ENCODE measurements at regions not wholly inside any gene's neighbourhood (a gene's known extent, or its start where the extent isn't known, plus 50 kb on each side); places are given as distances from the start of the nearest gene placed in this dataset.

GRCh38 chr2:120960770-120961366 lies 225.2 kb downstream of the GLI2 start:
- Histone ChIP-seq H3K27ac (no peak overlapping the region), H3K4me1 (peaks cover 0 to 4% (median 0%) of the 10 kb centered on the region in 4 donors), H3K9me3 (no peaks in the 10 kb centered on the region), H3K27me3 (no peaks in the 10 kb centered on the region), H3K4me3 (no peak overlapping the region), H3K36me3 (peaks cover 0 to 12% (median 3%) of the 10 kb centered on the region in 4 donors)
- 86 to 93% (median 88%) methylated on average over 13 of the region's 13 CpGs for WGBS, 5 donors
- DNase-seq: no peak
- no peak for TF ChIP-seq POLR2A (IDR thresholded peaks at IDR 0.05)
- TF ChIP-seq POLR2AphosphoS5 (IDR thresholded peaks at IDR 0.05): no peak
- no peak for TF ChIP-seq EP300 (IDR thresholded peaks at IDR 0.05)
- TF ChIP-seq CTCF (IDR thresholded peaks at IDR 0.05): no peak
- intact Hi-C loops (cut with DNase I; ENCODE audit: low total_unique reads): no loop called here

- TF ChIP-seq POLR2A (IDR thresholded peaks at IDR 0.05) (no peak), POLR2AphosphoS5 (IDR thresholded peaks at IDR 0.05) (no peak), CTCF (IDR thresholded peaks at IDR 0.05) (no peak), EP300 (IDR thresholded peaks at IDR 0.05) (no peak)
- H3K4me3 ChIP-seq: no peak overlapping the region
- DNase-seq: no peak
- 66 to 76% (median 74%) methylated on average over 7 to 11 of the region's 11 CpGs for WGBS, 5 donors
- peaks cover 0 to 6% (median 3%) of the 10 kb centered on the region in 4 donors for H3K36me3 ChIP-seq
- no peak overlapping the region for H3K27ac ChIP-seq
- H3K4me1 ChIP-seq: peaks cover 0 to 4% (median 0%) of the 10 kb centered on the region in 4 donors
- intact Hi-C loops (cut with DNase I; ENCODE audit: low total_unique reads): no loop called here
- H3K9me3 ChIP-seq: no peaks in the 10 kb centered on the region
- H3K27me3 ChIP-seq: no peaks in the 10 kb centered on the region
Measured at GRCh38 chr2:120961396-120961795, 225.7 kb downstream of the GLI2 start.

GRCh38 chr2:120963997-120964705 lies 228.5 kb downstream of the GLI2 start:
- intact Hi-C loops (cut with DNase I; ENCODE audit: low total_unique reads): no loop called here
- no peak overlapping the region for H3K27ac ChIP-seq
- no peak for DNase-seq
- TF ChIP-seq CTCF (IDR thresholded peaks at IDR 0.05) (no peak), EP300 (IDR thresholded peaks at IDR 0.05) (no peak), POLR2AphosphoS5 (IDR thresholded peaks at IDR 0.05) (no peak), POLR2A (IDR thresholded peaks at IDR 0.05) (no peak)
- WGBS, 5 donors: 82 to 88% (median 84%) methylated on average over 12 of the region's 12 CpGs
- peaks cover 0 to 4% (median 0%) of the 10 kb centered on the region in 4 donors for H3K4me1 ChIP-seq
- H3K27me3 ChIP-seq: no peaks in the 10 kb centered on the region
- H3K36me3 ChIP-seq: peaks cover 0 to 11% (median 8%) of the 10 kb centered on the region in 4 donors
- H3K4me3 ChIP-seq: no peak overlapping the region
- no peaks in the 10 kb centered on the region for H3K9me3 ChIP-seq

GRCh38 chr2:120964819-120965218 lies 229.2 kb downstream of the GLI2 start:
- intact Hi-C loops (cut with DNase I; ENCODE audit: low total_unique reads): no loop called here

More at GRCh38 chr2:120964819-120965218, 229.2 kb downstream of the GLI2 start:
- H3K27me3 ChIP-seq: no peaks in the 10 kb centered on the region
- TF ChIP-seq POLR2AphosphoS5 (IDR thresholded peaks at IDR 0.05) (no peak), POLR2A (IDR thresholded peaks at IDR 0.05) (no peak), EP300 (IDR thresholded peaks at IDR 0.05) (no peak), CTCF (IDR thresholded peaks at IDR 0.05) (no peak)
- H3K36me3 ChIP-seq: peaks cover 0 to 15% (median 11%) of the 10 kb centered on the region in 4 donors
- WGBS, 5 donors: 72 to 85% (median 73%) methylated on average over 2 of the region's 2 CpGs
- H3K4me1 ChIP-seq: no peaks in the 10 kb centered on the region
- H3K4me3 ChIP-seq: no peak overlapping the region
- H3K9me3 ChIP-seq: no peaks in the 10 kb centered on the region
- no peak overlapping the region for H3K27ac ChIP-seq
- no peak for DNase-seq

All from stomach (tissue), 8 donors.